GM10266 (cell line): ENCODE measurements at regions not wholly inside any gene's neighbourhood (a gene's known extent, or its start where the extent isn't known, plus 50 kb on each side); places are given as distances from the start of the nearest gene placed in this dataset.

ENCODE experiments used
- DNase-seq: peaks from one replicate; pipeline ENCODE4 v3.0.0; 2012; ENCODE audit errors: extremely low spot score
- TF ChIP-seq, protein P1 (sequence below): IDR thresholded peaks from 2 replicates; pipeline ENCODE4 v1.5.1; 2012; ENCODE audit warnings: mild to moderate bottlenecking, low read depth; ENCODE audit not compliant: control insufficient read depth, insufficient read depth; ENCODE audit errors: missing control alignments

DNA sequence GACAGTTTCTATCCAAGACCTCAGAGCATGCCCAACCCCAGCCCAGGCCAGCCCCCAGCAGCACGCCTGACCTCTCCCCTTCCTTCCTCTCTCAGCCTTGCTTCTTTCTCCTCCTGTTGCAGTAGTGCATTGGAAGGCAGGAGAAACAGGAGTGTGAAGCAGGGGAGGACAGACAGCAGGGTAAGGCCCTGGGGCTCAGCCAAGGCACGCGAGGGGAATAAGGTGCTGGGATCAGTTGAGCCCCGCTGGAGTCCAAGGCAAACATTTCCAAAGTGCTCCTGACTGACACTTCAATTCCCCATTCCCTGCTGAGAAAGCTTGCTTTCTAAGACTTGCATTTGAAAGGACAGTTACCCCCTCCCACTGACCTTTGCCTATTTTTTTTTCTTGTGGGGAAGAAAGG, 73.1 kb upstream of the OLFM4 start:
- TF ChIP-seq, protein P1, sequence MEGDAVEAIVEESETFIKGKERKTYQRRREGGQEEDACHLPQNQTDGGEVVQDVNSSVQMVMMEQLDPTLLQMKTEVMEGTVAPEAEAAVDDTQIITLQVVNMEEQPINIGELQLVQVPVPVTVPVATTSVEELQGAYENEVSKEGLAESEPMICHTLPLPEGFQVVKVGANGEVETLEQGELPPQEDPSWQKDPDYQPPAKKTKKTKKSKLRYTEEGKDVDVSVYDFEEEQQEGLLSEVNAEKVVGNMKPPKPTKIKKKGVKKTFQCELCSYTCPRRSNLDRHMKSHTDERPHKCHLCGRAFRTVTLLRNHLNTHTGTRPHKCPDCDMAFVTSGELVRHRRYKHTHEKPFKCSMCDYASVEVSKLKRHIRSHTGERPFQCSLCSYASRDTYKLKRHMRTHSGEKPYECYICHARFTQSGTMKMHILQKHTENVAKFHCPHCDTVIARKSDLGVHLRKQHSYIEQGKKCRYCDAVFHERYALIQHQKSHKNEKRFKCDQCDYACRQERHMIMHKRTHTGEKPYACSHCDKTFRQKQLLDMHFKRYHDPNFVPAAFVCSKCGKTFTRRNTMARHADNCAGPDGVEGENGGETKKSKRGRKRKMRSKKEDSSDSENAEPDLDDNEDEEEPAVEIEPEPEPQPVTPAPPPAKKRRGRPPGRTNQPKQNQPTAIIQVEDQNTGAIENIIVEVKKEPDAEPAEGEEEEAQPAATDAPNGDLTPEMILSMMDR, result no peak
- no peak for DNase-seq

DNA sequence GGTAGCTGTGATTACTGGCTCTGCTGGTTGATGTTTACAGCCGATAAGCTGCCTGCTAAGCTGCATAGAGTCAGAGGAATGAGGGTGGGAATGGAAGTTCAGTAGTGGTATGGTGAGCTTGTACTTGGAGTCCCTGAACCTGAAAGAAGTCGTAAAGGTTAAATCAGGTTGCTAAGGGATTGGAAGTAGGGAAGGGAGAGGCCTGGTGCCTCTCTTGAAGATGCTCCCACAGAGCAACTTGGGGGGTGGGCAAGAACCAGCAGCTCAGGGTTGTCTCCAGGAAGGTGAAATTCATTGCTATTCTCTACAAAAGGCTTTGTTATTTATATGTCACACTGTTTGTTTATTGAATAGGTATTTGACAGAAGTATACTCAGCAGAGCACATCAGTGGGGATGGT, 73.8 kb upstream of the OLFM4 start:
- TF ChIP-seq, protein P1, result no peak
- no peak for DNase-seq

DNA sequence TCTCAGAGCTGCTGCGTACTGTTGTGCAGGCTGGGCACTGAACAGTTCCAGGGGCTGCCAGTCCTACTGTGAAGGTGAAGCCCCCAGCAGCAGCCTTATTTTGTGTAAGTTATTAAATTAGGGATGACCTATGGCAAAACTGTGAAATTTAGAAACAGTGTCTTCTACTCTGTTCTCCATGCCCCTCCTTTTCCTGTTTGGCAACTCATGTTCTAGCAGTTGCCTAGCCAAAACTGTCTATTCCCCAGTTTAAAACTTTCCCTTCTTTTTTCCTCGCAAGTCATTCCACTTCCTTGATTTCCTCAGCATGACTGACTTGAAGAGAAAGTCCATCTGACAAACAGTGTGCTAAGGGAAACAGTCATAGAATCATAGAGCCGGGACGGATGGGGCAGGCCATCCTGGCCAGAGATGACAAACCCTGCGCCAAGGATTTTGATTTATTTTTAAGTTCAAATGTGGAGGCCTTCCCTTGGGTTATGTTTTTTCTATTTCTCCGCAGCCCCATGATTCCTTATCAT, 78.1 kb upstream of the OLFM4 start:
- no peak for DNase-seq
- TF ChIP-seq, protein P1, result no peak

DNA sequence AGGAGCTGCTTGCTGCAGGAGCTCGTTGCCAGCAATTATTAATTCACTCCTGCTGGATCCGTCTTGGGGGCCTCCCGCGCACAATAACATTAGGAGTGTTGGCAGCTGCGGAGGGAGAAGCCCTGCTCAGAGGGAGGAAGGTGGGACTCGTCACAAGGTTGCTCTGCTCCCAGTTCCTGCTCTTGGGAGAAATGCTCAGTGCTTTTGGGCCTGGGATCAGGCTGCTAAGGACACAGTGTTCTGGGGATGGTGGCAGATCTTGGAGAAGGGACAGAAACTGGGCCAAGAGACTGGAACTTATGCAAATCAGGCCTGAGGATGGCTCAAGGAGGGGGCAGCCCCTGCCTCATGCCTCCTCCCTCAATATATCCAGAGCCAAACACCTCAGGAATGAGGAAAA, 78.9 kb upstream of the OLFM4 start:
- TF ChIP-seq, protein P1, result no peak
- no peak for DNase-seq

DNA sequence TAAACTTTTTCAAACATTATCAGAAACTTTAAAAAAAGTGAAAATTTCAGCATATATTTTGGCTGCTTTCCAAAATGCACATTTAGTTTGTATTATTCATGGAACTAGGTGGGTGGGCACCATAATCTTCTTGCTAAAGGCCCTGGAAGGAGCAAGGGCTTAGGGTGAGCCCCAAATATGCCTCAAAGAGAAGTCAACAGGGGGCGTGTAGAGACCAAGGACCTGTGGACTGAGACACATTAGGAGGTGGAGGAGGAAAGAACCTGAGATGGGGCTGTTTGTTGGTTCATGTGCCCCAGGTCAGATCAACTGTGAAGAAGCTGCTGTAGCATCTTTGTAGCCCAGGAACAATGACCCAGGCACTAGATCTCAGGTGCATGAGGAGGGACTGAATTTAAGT, 79.6 kb upstream of the OLFM4 start:
- TF ChIP-seq, protein P1, result no peak
- DNase-seq, result no peak

DNA sequence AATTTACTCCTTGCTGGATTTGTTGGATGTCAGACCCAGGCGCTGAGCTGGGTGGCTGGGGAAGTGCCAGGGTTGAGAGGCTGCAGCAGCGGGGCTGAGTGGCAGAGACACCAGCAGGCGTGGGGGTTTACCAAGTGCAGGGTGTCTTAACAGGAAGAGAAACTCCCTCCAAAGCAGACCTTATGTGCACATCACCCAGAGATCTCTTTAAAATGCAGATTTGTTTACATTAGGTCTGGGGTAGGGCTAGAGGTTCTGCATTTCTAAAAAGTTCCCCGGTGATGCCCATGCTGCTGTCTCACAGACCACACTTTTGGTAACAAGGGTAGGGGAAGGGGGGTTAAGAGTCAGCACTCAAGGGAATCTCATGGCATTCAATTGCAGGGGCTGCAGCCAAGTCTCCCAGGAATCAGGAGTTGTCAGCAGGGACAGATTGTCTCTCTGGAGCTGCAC, 80.7 kb upstream of the OLFM4 start:
- DNase-seq, result no peak
- TF ChIP-seq, protein P1, result no peak

DNA sequence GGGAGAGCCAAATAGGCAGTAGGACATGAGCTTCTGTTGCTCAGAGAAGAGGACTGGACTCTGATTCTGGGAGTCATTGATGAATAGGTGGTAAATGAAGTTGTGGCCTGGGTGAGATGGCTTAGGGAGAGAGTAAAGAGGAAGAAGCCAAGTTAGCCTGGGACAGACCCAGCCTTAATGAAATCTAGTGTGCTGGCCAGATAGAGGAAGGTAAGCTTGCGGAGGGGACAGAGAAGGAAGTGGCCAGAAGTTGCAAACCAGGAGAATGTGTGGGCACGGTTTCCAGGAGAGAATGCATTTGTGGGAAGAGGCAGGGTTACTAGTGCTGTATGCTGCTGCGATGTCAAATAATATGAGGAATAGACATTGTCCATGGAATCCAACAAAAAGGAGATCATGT, 83.3 kb upstream of the OLFM4 start:
- TF ChIP-seq, protein P1, result no peak
- DNase-seq, result no peak
